SK-N-SH treated with all-trans-retinoic acid at 6 μM for 48 hours (cell line): ENCODE measurements at regions not wholly inside any gene's neighbourhood (a gene's known extent, or its start where the extent isn't known, plus 50 kb on each side); places are given as distances from the start of the nearest gene placed in this dataset.

Experiments used
- ATAC-seq: fragments of 200-7000 bp; cut with Tn5 transposase; 3 replicates; pipeline ENCODE4 v1.9.1; 2020; ENCODE audit warnings: mild to moderate bottlenecking, moderate library complexity
- ARNTL ChIP-seq: fragments of 450-650 bp; formaldehyde crosslinking; IDR thresholded peaks from 2 replicates; pipeline ENCODE4 v1.5.0; 2020; ENCODE audit warnings: low read depth, mild to moderate bottlenecking, moderate library complexity, borderline replicate concordance
- BACH2 ChIP-seq: fragments of 250-450 bp; sonication (Bioruptor Pico); IDR thresholded peaks from 2 replicates; pipeline ENCODE4 v1.9.0; 2021; ENCODE audit warnings: mild to moderate bottlenecking, borderline replicate concordance
- CSDC2 ChIP-seq: fragments of 250-450 bp; sonication (Bioruptor Pico); IDR thresholded peaks from 2 replicates; pipeline ENCODE4 v1.5.0; 2020; ENCODE audit warnings: mild to moderate bottlenecking, moderate library complexity
- GLIS3 ChIP-seq: fragments of 250-450 bp; sonication (Bioruptor Pico); IDR thresholded peaks from 2 replicates; pipeline ENCODE4 v1.5.0; 2020; ENCODE audit warnings: mild to moderate bottlenecking, moderate library complexity
- ISL1 ChIP-seq: fragments of 250-450 bp; sonication (Bioruptor Pico); IDR thresholded peaks from 2 replicates; pipeline ENCODE4 v2.1.2; 2022; ENCODE audit warnings: mild to moderate bottlenecking, moderate library complexity
- OSR1 ChIP-seq: fragments of 250-450 bp; sonication (Bioruptor Pico); IDR thresholded peaks from 2 replicates; pipeline ENCODE4 v1.8.0; 2022; ENCODE audit warnings: moderate library complexity, mild to moderate bottlenecking, inconsistent platforms
- PPARA ChIP-seq: fragments of 250-450 bp; sonication (Bioruptor Pico); IDR thresholded peaks from 2 replicates; pipeline ENCODE4 v1.5.0; 2020; ENCODE audit warnings: mild to moderate bottlenecking, borderline replicate concordance
- TCF4 ChIP-seq: fragments of 250-450 bp; sonication (Bioruptor Pico); IDR thresholded peaks from 2 replicates; pipeline ENCODE4 v1.8.0; 2021; ENCODE audit warnings: mild to moderate bottlenecking, moderate library complexity, borderline replicate concordance
- TOX ChIP-seq: fragments of 250-450 bp; sonication (Bioruptor Pico); IDR thresholded peaks from 2 replicates; pipeline ENCODE4 v1.8.0; 2021; ENCODE audit warnings: mild to moderate bottlenecking, moderate library complexity, borderline replicate concordance
- ZC3H10 ChIP-seq: fragments of 250-450 bp; sonication (Bioruptor Pico); IDR thresholded peaks from 2 replicates; pipeline ENCODE4 v1.5.1; 2021; ENCODE audit warnings: mild to moderate bottlenecking, moderate library complexity
- ZFP3 ChIP-seq: fragments of 250-450 bp; sonication (Bioruptor Pico); IDR thresholded peaks from 2 replicates; pipeline ENCODE4 v1.5.0; 2020; ENCODE audit warnings: mild to moderate bottlenecking, moderate library complexity
- ZFP30 ChIP-seq: fragments of 450-650 bp; formaldehyde crosslinking; IDR thresholded peaks from 2 replicates; pipeline ENCODE4 v1.5.0; 2022; ENCODE audit warnings: mild to moderate bottlenecking, moderate library complexity
- ZNF565 ChIP-seq: fragments of 450-650 bp; formaldehyde crosslinking; conservative IDR thresholded peaks from 2 replicates; pipeline ENCODE4 v1.5.0; 2020; ENCODE audit warnings: low read depth, mild to moderate bottlenecking, moderate library complexity
- ZNF70 ChIP-seq: fragments of 450-650 bp; formaldehyde crosslinking; IDR thresholded peaks from 2 replicates; pipeline ENCODE4 v1.5.0; 2020; ENCODE audit warnings: mild to moderate bottlenecking, moderate library complexity
- ZNF8 ChIP-seq: fragments of 450-650 bp; formaldehyde crosslinking; IDR thresholded peaks from 2 replicates; pipeline ENCODE4 v1.5.0; 2020; ENCODE audit warnings: mild to moderate bottlenecking, moderate library complexity
- TF ChIP-seq, protein P1 (sequence below): fragments of 250-450 bp; sonication (Bioruptor Pico); IDR thresholded peaks from 2 replicates; pipeline ENCODE4 v1.5.1; 2021; ENCODE audit warnings: mild to moderate bottlenecking, moderate library complexity
- TF ChIP-seq, protein P2 (sequence below): fragments of 250-450 bp; sonication (Bioruptor Pico); IDR thresholded peaks from 2 replicates; pipeline ENCODE4 v1.5.1; 2020; ENCODE audit warnings: low read depth, mild to moderate bottlenecking, moderate library complexity
- TF ChIP-seq, protein P3 (sequence below): fragments of 250-450 bp; sonication (Bioruptor Pico); IDR thresholded peaks from 2 replicates; pipeline ENCODE4 v1.5.0; 2020; ENCODE audit warnings: mild to moderate bottlenecking, moderate library complexity
- TF ChIP-seq, protein P4 (sequence below): fragments of 250-450 bp; sonication (Bioruptor Pico); IDR thresholded peaks from 2 replicates; pipeline ENCODE4 v1.8.0; 2021; ENCODE audit warnings: low read depth, mild to moderate bottlenecking, moderate library complexity, borderline replicate concordance

DNA sequence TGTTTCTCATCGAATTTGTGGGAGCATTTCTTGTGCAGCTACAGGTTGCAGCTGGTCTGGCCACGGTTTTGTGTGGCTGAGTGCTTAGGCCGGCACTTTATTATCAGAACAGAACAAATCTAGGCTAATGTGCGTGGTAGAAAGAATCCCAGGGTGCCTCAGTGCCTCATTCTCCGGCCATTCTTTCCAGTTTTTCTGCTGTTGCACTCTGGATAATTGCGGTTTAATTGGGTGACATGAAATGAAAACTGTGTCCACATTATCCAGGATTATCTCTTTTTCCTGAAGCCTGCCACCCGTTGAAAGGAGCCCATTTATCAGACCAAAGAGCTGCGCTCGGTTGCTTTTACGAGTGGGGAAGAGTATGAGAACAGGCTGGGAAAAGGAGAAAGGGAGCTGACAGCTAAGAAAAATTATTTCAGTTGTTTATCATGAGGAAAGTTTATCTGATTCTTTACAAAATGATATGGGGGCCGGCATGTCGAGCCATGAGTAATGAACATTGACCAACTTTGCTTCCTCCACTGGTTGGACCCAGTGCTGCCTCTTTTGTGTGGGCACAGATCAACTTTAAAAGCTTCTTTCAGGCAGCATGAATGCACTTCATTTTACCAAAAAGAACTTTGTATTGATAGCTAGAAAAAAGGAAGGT is 117.0 kb upstream of the SOX21 start (continued):
- TF ChIP-seq, protein P1, sequence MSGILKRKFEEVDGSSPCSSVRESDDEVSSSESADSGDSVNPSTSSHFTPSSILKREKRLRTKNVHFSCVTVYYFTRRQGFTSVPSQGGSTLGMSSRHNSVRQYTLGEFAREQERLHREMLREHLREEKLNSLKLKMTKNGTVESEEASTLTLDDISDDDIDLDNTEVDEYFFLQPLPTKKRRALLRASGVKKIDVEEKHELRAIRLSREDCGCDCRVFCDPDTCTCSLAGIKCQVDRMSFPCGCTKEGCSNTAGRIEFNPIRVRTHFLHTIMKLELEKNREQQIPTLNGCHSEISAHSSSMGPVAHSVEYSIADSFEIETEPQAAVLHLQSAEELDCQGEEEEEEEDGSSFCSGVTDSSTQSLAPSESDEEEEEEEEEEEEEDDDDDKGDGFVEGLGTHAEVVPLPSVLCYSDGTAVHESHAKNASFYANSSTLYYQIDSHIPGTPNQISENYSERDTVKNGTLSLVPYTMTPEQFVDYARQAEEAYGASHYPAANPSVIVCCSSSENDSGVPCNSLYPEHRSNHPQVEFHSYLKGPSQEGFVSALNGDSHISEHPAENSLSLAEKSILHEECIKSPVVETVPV (CRISPR knock-in tag), result no peak
- no peak for TF ChIP-seq OSR1 (CRISPR knock-in tag)
- TF ChIP-seq CSDC2, result no peak
- TF ChIP-seq, protein P2, sequence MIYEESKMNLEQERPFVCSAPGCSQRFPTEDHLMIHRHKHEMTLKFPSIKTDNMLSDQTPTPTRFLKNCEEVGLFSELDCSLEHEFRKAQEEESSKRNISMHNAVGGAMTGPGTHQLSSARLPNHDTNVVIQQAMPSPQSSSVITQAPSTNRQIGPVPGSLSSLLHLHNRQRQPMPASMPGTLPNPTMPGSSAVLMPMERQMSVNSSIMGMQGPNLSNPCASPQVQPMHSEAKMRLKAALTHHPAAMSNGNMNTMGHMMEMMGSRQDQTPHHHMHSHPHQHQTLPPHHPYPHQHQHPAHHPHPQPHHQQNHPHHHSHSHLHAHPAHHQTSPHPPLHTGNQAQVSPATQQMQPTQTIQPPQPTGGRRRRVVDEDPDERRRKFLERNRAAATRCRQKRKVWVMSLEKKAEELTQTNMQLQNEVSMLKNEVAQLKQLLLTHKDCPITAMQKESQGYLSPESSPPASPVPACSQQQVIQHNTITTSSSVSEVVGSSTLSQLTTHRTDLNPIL, result no peak
- TF ChIP-seq ARNTL (CRISPR knock-in tag), result no peak
- TF ChIP-seq GLIS3 (CRISPR knock-in tag), result no peak
- no peak for TF ChIP-seq ISL1 (CRISPR knock-in tag)

DNA sequence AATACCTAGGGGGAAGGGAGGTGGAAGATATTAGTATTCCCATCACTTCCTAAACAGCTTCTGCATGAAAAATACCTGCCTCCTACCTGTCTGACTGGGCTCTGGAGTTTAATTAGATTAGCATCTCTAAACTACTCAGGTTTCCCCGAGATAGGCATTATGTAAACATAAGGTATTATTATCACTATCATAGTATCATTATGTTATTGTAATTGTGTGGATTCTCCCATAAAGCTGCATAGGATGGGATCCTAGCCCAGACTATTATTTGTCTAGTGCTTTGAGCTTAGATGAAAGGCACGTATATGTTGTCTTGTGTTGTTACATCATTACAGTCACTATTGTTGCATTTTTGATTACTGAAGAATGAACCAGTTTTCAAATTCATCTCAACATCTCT is 115.2 kb upstream of the SOX21 start:
- ATAC-seq, result no peak
- no peak for TF ChIP-seq ARNTL (CRISPR knock-in tag)
- no peak for TF ChIP-seq ZFP30 (CRISPR knock-in tag)
- TF ChIP-seq GLIS3 (CRISPR knock-in tag), result no peak
- TF ChIP-seq TCF4, result no peak
- TF ChIP-seq ZC3H10, result no peak
- no peak for TF ChIP-seq ZNF70
- TF ChIP-seq CSDC2, result no peak
- TF ChIP-seq ZNF565 (CRISPR knock-in tag), result no peak

DNA sequence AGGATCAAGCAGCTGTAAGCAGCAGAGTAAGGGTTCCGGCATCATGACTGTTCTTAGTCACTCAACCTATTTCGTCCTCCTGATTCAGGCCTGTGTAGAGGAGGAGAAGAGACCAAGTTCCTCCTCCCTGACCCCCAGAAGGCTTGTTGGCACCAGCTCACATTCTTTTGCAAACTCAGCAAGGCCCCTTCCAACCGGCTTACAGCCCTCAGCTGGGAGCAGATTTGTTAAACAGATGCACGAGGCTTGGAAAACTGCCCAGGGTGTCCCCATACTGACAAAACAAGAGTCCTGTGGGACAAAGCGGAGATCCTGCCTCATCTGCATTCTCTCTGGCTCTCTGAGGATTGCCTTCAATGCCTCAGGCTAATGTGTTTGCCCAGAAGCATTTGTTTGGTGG is 113.2 kb upstream of the SOX21 start:
- no peak for ATAC-seq
- no peak for TF ChIP-seq ZNF565 (CRISPR knock-in tag)
- no peak for TF ChIP-seq ZFP3 (CRISPR knock-in tag)
- TF ChIP-seq, protein P3, sequence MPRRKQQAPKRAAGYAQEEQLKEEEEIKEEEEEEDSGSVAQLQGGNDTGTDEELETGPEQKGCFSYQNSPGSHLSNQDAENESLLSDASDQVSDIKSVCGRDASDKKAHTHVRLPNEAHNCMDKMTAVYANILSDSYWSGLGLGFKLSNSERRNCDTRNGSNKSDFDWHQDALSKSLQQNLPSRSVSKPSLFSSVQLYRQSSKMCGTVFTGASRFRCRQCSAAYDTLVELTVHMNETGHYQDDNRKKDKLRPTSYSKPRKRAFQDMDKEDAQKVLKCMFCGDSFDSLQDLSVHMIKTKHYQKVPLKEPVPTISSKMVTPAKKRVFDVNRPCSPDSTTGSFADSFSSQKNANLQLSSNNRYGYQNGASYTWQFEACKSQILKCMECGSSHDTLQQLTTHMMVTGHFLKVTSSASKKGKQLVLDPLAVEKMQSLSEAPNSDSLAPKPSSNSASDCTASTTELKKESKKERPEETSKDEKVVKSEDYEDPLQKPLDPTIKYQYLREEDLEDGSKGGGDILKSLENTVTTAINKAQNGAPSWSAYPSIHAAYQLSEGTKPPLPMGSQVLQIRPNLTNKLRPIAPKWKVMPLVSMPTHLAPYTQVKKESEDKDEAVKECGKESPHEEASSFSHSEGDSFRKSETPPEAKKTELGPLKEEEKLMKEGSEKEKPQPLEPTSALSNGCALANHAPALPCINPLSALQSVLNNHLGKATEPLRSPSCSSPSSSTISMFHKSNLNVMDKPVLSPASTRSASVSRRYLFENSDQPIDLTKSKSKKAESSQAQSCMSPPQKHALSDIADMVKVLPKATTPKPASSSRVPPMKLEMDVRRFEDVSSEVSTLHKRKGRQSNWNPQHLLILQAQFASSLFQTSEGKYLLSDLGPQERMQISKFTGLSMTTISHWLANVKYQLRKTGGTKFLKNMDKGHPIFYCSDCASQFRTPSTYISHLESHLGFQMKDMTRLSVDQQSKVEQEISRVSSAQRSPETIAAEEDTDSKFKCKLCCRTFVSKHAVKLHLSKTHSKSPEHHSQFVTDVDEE (CRISPR knock-in tag), result no peak

DNA sequence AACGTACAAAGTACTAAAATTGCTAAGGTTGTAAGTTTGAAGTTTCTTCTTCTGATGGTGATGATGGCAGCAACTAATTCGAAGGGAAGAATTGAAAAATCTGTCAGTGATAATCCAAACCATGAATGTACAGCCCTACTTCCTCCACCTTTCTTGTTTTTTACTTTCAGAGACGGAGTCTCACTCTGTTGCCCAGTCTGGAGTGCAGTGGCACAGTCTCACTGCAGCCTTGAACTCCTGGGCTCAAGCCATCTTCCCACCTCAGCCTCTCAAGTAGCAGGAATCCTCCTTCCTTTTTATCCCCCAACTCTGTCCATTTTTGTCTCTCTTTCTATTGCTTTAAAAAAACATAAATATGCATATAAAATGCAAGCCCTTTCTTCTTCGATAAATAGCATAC is 112.3 kb upstream of the SOX21 start:
- TF ChIP-seq ZNF565 (CRISPR knock-in tag) (no peak), GLIS3 (CRISPR knock-in tag) (no peak), TOX (CRISPR knock-in tag) (no peak)
- ATAC-seq, result no peak

DNA sequence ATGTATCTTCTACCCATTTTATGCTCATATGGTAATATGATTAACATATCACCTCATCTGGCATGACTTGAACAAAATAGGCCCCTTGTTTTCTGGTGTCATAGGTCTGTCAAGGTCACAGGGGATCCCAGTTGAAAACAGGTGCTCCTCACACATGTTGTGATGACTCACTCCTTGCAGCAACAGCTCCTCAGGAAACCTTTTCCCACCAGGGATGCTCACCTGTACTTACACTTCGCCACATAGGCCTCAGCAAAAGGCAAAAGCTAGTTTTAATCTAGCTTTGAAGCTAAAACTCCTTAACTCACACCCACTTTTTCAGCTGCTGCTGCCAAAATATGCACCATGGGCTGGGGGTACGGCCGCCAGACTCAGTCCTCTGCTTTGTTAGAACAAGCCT is 110.0 kb upstream of the SOX21 start:
- ATAC-seq, result no peak
- TF ChIP-seq CSDC2 (no peak), OSR1 (CRISPR knock-in tag) (no peak), PPARA (CRISPR knock-in tag) (no peak), ZNF8 (CRISPR knock-in tag) (no peak), TCF4 (no peak), ZNF70 (no peak), GLIS3 (CRISPR knock-in tag) (no peak), BACH2 (CRISPR knock-in tag) (no peak), ISL1 (CRISPR knock-in tag) (no peak)
- TF ChIP-seq, protein P4, sequence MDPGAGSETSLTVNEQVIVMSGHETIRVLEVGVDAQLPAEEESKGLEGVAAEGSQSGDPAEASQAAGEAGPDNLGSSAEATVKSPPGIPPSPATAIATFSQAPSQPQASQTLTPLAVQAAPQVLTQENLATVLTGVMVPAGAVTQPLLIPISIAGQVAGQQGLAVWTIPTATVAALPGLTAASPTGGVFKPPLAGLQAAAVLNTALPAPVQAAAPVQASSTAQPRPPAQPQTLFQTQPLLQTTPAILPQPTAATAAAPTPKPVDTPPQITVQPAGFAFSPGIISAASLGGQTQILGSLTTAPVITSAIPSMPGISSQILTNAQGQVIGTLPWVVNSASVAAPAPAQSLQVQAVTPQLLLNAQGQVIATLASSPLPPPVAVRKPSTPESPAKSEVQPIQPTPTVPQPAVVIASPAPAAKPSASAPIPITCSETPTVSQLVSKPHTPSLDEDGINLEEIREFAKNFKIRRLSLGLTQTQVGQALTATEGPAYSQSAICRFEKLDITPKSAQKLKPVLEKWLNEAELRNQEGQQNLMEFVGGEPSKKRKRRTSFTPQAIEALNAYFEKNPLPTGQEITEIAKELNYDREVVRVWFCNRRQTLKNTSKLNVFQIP, result no peak
